Thoracic aorta (tissue), 2 donors: ENCODE measurements at regions not wholly inside any gene's neighbourhood (a gene's known extent, or its start where the extent isn't known, plus 50 kb on each side); places are given as distances from the start of the nearest gene placed in this dataset.

ENCODE experiments used
- ATAC-seq: fragments of 150-250 bp; one replicate; pipeline ENCODE4 v1.8.0; 2017; ENCODE audit warnings: low read depth; ENCODE audit not compliant: insufficient number of reproducible peaks, low FRiP score
- DNase-seq: peaks from one replicate; pipeline ENCODE4 v3.0.0-alpha.2; 2020; ENCODE audit warnings: low spot score
- H3K27ac ChIP-seq, 2 donors: fragments of 200-600 bp; sonication (generic); 1 replicate in 1 of 2; 2 replicates in 1 of 2; pipeline ENCODE4 v1.5.1; 2016; ENCODE audit warnings: mild to moderate bottlenecking in 2 of 2, moderate library complexity in 2 of 2
- H3K27me3 ChIP-seq: fragments of 200-600 bp; sonication (generic); replicated peaks from 2 replicates; pipeline ENCODE4 v1.6.0; 2016; ENCODE audit warnings: mild to moderate bottlenecking; ENCODE audit not compliant: insufficient read depth
- H3K36me3 ChIP-seq: fragments of 200-600 bp; sonication (generic); one replicate; pipeline ENCODE4 v1.5.1; 2016
- H3K4me1 ChIP-seq, 2 donors: fragments of 200-600 bp; sonication (generic); 1 replicate in 1 of 2; 2 replicates in 1 of 2; pipeline versions ENCODE4 v1.5.1 to v1.6.0; 2016; ENCODE audit warnings: low read depth in 2 of 2, mild to moderate bottlenecking in 1 of 2; ENCODE audit not compliant: control insufficient read depth in 1 of 2
- H3K4me3 ChIP-seq: fragments of 200-600 bp; sonication (generic); 2 replicates; pipeline ENCODE4 v1.5.1; 2016; ENCODE audit warnings: mild to moderate bottlenecking
- H3K9me3 ChIP-seq: fragments of 200-600 bp; sonication (generic); 2 replicates; pipeline ENCODE4 v1.5.1; 2016
- TF ChIP-seq, protein P1 (sequence below): fragments of 200-600 bp; sonication (generic); IDR thresholded peaks from one replicate; pipeline ENCODE4 v1.5.1; 2019; ENCODE audit warnings: antibody characterized with exemption

DNA sequence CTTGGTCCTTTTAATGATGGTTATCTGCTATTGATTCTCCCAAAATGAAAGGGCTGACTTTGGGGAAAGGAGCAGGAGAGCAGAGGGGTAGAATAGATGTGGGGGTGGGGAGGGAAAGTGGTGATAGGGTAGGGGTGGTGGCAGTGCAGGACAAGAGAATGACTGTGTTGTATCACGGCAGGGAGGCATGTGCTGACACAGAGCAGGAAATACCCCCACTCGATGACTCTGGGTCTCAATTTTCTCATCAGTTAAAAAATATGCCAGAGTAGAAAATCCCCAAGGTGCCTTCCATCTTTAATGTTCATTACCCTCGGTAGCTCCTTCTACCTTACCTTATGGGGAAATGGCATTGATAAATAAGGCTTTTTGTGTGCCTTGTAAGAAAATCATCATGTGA is 79.0 kb upstream of the ATXN1 start:
- no peaks in the 10 kb centered on the region for H3K4me1 ChIP-seq
- no peak for ATAC-seq
- no peaks in the 10 kb centered on the region for H3K36me3 ChIP-seq
- TF ChIP-seq, protein P1, sequence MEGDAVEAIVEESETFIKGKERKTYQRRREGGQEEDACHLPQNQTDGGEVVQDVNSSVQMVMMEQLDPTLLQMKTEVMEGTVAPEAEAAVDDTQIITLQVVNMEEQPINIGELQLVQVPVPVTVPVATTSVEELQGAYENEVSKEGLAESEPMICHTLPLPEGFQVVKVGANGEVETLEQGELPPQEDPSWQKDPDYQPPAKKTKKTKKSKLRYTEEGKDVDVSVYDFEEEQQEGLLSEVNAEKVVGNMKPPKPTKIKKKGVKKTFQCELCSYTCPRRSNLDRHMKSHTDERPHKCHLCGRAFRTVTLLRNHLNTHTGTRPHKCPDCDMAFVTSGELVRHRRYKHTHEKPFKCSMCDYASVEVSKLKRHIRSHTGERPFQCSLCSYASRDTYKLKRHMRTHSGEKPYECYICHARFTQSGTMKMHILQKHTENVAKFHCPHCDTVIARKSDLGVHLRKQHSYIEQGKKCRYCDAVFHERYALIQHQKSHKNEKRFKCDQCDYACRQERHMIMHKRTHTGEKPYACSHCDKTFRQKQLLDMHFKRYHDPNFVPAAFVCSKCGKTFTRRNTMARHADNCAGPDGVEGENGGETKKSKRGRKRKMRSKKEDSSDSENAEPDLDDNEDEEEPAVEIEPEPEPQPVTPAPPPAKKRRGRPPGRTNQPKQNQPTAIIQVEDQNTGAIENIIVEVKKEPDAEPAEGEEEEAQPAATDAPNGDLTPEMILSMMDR, result no peak
- H3K9me3 ChIP-seq, result no peaks in the 10 kb centered on the region
- no peak overlapping the region for H3K4me3 ChIP-seq
- H3K27ac ChIP-seq, result no peak overlapping the region
- no peaks in the 10 kb centered on the region for H3K27me3 ChIP-seq
- DNase-seq, result no peak

DNA sequence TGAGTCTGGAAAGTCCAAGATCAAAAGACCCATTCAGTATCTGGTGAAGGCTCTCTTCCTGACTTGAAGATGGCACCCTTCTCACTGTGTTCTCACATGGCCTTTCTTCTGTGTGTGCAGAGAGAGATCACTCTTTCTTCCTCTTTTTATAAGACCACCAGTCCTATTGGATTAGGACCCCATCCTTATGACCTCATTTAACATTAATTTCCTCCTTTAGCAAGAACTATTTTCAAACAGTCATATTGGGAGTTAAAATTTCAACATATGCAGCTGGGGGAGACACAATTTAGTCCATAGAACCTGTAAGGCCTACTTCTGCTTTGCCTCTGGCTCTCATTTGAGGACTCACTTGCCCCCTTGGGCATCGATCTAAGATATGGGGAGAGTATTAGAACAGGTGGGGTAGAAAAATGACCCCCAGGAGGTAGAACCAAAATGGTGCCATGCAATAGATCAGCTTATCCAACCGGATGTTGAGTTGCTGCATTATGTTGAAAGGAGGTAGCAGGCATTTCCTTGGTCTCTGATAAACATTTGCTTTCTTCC is 78.4 kb upstream of the ATXN1 start:
- TF ChIP-seq, protein P1, result no peak
- H3K27me3 ChIP-seq, result no peaks in the 10 kb centered on the region
- no peak overlapping the region for H3K4me3 ChIP-seq
- ATAC-seq (no peak), DNase-seq (no peak)
- H3K9me3 ChIP-seq, result no peaks in the 10 kb centered on the region
- no peak overlapping the region for H3K27ac ChIP-seq
- no peaks in the 10 kb centered on the region for H3K4me1 ChIP-seq
- H3K36me3 ChIP-seq, result no peaks in the 10 kb centered on the region

DNA sequence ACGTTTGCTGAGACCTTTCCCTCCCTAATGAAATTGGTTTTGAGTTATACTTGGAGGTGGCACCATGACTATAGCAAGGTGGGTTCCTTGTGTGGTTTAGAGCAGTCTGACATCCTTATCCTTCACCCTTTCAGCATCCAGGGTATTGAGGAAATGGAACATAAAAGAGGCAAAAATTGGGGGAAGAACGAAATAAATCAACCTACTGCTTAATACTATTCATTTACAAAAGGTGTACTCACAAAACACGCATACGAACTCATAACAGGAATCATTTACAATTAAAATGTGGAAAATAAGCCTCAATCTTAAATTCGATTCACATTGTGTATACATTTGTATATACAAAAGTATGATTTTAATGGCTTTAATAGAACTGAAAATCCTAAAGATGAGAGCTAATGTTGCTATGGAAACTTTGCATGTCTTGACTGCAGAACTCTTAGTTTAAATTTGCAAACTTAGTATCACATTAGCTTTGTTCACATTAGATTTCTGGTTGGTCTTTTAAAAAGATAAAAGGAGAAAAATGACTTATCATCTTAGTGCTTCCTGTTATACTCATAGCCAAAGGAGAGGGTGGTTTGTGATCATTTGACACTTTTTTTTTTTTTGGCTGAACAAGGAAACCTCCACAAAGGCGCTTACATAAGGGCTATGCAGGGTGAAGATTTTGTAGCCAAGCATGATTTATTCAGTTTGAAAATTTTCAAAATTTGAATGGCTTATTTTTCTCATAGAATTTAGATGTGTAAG is 76.1 kb upstream of the ATXN1 start:
- Histone ChIP-seq H3K27ac (no peak overlapping the region), H3K4me1 (no peaks in the 10 kb centered on the region), H3K4me3 (peak overlapping the region; percentile 60), H3K9me3 (no peaks in the 10 kb centered on the region), H3K36me3 (no peaks in the 10 kb centered on the region), H3K27me3 (no peaks in the 10 kb centered on the region)
- no peak for ATAC-seq
- TF ChIP-seq, protein P1, result no peak
- no peak for DNase-seq

DNA sequence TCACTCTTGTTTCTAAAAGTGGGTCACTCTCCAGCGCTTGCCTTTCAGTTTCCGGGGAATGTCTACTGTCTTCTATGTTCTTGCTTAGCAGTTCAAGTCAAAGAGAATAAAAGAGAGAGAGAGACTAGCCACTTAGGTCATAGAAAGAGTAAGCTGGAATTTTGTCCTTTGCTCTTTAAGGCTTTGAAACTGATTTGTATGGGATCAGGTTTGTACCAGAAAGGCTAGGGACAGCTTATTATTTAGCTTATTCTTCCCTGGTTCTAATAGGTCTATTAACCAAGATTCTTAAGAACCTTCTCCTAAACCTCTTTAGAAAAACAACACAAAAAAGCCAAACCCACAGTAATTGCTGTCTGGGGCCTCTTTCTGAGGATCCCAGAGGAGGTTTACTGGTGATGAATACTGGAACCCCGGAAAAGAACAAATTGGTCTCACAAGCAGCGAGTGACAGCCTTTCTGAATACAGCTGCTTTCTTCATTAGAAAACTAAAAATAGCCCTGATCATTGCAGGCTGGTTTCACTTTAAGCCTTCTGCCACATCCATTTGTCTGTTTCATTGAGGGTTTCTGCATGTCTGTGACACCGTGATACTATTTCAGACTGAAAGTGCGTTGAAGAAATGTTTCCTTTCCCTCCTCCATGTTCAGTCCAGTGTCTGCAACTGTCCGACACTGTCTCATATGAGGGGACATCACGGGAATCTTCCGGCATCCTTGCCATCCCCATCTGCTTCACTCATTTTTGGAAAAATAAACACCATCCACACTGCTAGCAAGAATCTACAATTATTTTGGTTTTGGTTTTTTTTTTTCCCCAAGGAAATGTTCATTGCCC is 75.1 kb upstream of the ATXN1 start:
- H3K4me3 ChIP-seq, result peak overlapping the region; percentile 60
- H3K27me3 ChIP-seq, result no peaks in the 10 kb centered on the region
- no peak for ATAC-seq

More for the DNA sequence above, 75.1 kb upstream of the ATXN1 start:
- DNase-seq, result no peak
- Histone ChIP-seq H3K4me1 (no peaks in the 10 kb centered on the region), H3K36me3 (no peaks in the 10 kb centered on the region), H3K27ac (no peak overlapping the region), H3K9me3 (no peaks in the 10 kb centered on the region)
- TF ChIP-seq, protein P1, result no peak
